ENCODE measurements at regions not wholly inside any gene's neighbourhood (a gene's known extent, or its start where the extent isn't known, plus 50 kb on each side); places are given as distances from the start of the nearest gene placed in this dataset.
"Not testable (repeated sequence)": the region's sequence is repeated elsewhere in the genome, so short reads cannot be mapped to it uniquely, and the experiment has no call there.

- no peak for DNase-seq (ENCODE audit: low spot score)
Measured at GRCh38 chr9:31587146-31587545, 797.3 kb upstream of the ACO1 start.

GRCh38 chr9:31588006-31588405, 796.4 kb upstream of the ACO1 start:
- no peak for DNase-seq (ENCODE audit: low spot score)

- DNase-seq (ENCODE audit: low spot score), result no peak
Measured at GRCh38 chr9:31588756-31589155, 795.7 kb upstream of the ACO1 start.

GRCh38 chr9:31590091-31590490, 794.4 kb upstream of the ACO1 start:
- DNase-seq (ENCODE audit: low spot score), result no peak

- DNase-seq (ENCODE audit: low spot score), result not testable (repeated sequence)
Measured at GRCh38 chr9:31597086-31597485, 787.4 kb upstream of the ACO1 start.

- DNase-seq (ENCODE audit: low spot score), result no peak
Measured at GRCh38 chr9:31597977-31598376, 786.5 kb upstream of the ACO1 start.

GRCh38 chr9:31601666-31602065, 782.8 kb upstream of the ACO1 start:
- no peak for DNase-seq (ENCODE audit: low spot score)

- no peak for DNase-seq (ENCODE audit: low spot score)
Measured at GRCh38 chr9:31604531-31604930, 779.9 kb upstream of the ACO1 start.

- DNase-seq (ENCODE audit: low spot score), result no peak
Measured at GRCh38 chr9:31605164-31605563, 779.3 kb upstream of the ACO1 start.

GRCh38 chr9:31606678-31607077, 777.8 kb upstream of the ACO1 start:
- DNase-seq (ENCODE audit: low spot score), result no peak

GRCh38 chr9:31608416-31608815, 776.0 kb upstream of the ACO1 start:
- no peak for DNase-seq (ENCODE audit: low spot score)

GRCh38 chr9:31608881-31609280, 775.6 kb upstream of the ACO1 start:
- DNase-seq (ENCODE audit: low spot score), result no peak

- no peak for DNase-seq (ENCODE audit: low spot score)
Measured at GRCh38 chr9:31612336-31613030, 772.0 kb upstream of the ACO1 start.

- DNase-seq (ENCODE audit: low spot score), result no peak
Measured at GRCh38 chr9:31615966-31616365, 768.5 kb upstream of the ACO1 start.

- DNase-seq (ENCODE audit: low spot score), result no peak
Measured at GRCh38 chr9:31623511-31623910, 760.9 kb upstream of the ACO1 start.

GRCh38 chr9:31629292-31629691, 755.2 kb upstream of the ACO1 start:
- no peak for DNase-seq (ENCODE audit: low spot score)

GRCh38 chr9:31637265-31637664, 747.2 kb upstream of the ACO1 start:
- no peak for DNase-seq (ENCODE audit: low spot score)

- no peak for DNase-seq (ENCODE audit: low spot score)
Measured at GRCh38 chr9:31637861-31638260, 746.6 kb upstream of the ACO1 start.

- DNase-seq (ENCODE audit: low spot score), result no peak
Measured at GRCh38 chr9:31639451-31639850, 745.0 kb upstream of the ACO1 start.

GRCh38 chr9:31669311-31669710, 715.1 kb upstream of the ACO1 start:
- no peak for DNase-seq (ENCODE audit: low spot score)

- DNase-seq (ENCODE audit: low spot score), result no peak
Measured at GRCh38 chr9:31671011-31671410, 713.4 kb upstream of the ACO1 start.

GRCh38 chr9:31674264-31674663, 710.2 kb upstream of the ACO1 start:
- no peak for DNase-seq (ENCODE audit: low spot score)

- DNase-seq (ENCODE audit: low spot score), result no peak
Measured at GRCh38 chr9:31677415-31677814, 707.0 kb upstream of the ACO1 start.

- no peak for DNase-seq (ENCODE audit: low spot score)
Measured at GRCh38 chr9:31677877-31678276, 706.6 kb upstream of the ACO1 start.

GRCh38 chr9:31683116-31683515, 701.3 kb upstream of the ACO1 start:
- DNase-seq (ENCODE audit: low spot score), result no peak

Measured in AG08396 (cell line).